RWPE1 (cell line): ENCODE measurements at regions not wholly inside any gene's neighbourhood (a gene's known extent, or its start where the extent isn't known, plus 50 kb on each side); places are given as distances from the start of the nearest gene placed in this dataset.

Source experiments
- CTCF ChIA-PET: fragments of 350-600 bp; sonication (Branson Sonifier 250); formaldehyde crosslinking; extraction: SDS; loops from one replicate; lab custom pipeline; 2021; lab: Yijun Ruan, JAX
- POLR2A ChIA-PET: fragments of 400-600 bp; formaldehyde crosslinking; extraction: SDS; loops from one replicate; lab custom pipeline; 2020; ENCODE audit warnings: antibody characterized with exemption; ENCODE audit not compliant: low non-redundant PET; lab: Yijun Ruan, JAX
- DNase-seq: peaks from one replicate; pipeline ENCODE4 v3.0.0; 2012; ENCODE audit warnings: low spot score
- H3K27ac ChIP-seq: fragments of 450-650 bp; 2 replicates; pipeline ENCODE4 v1.5.1; 2017
- CTCF ChIP-seq: fragments of 450-650 bp; conservative IDR thresholded peaks from 2 replicates; pipeline ENCODE4 v1.5.1; 2017; ENCODE audit warnings: low read depth, mild to moderate bottlenecking

GRCh38 chr10:107422681-107423080, 258.2 kb upstream of the SORCS1 start:
- POLR2A ChIA-PET: no interaction called here
- CTCF ChIA-PET: no interaction called here
- no peak for DNase-seq
- no peak overlapping the region for H3K27ac ChIP-seq
- no peak for TF ChIP-seq CTCF

- no peak overlapping the region for H3K27ac ChIP-seq
- no peak for TF ChIP-seq CTCF
- CTCF ChIA-PET: no interaction called here
- DNase-seq: no peak
- POLR2A ChIA-PET: no interaction called here
Measured at GRCh38 chr10:107420196-107420595, 255.7 kb upstream of the SORCS1 start.

- no peak for TF ChIP-seq CTCF
Measured at GRCh38 chr10:107418085-107418806, 253.7 kb upstream of the SORCS1 start.

GRCh38 chr10:107417446-107417845, 252.9 kb upstream of the SORCS1 start:
- TF ChIP-seq CTCF: no peak
- no peak for DNase-seq
- CTCF ChIA-PET: interaction anchor here (0.6 kb wide), 1 partner anchor 37 kb away, joined by 3 read pairs; no protein-coding TSS in a partner anchor
- POLR2A ChIA-PET: no interaction called here
- H3K27ac ChIP-seq: no peak overlapping the region

More at GRCh38 chr10:107418085-107418806, 253.7 kb upstream of the SORCS1 start:
- no peak overlapping the region for H3K27ac ChIP-seq
- POLR2A ChIA-PET: no interaction called here
- no peak for DNase-seq
- CTCF ChIA-PET: no interaction called here

GRCh38 chr10:107415446-107415845, 250.9 kb upstream of the SORCS1 start:
- H3K27ac ChIP-seq: no peak overlapping the region
- DNase-seq: no peak
- no peak for TF ChIP-seq CTCF
- CTCF ChIA-PET: no interaction called here
- POLR2A ChIA-PET: no interaction called here

- POLR2A ChIA-PET: no interaction called here
- DNase-seq: no peak
- CTCF ChIA-PET: no interaction called here
- no peak overlapping the region for H3K27ac ChIP-seq
- TF ChIP-seq CTCF: no peak
Measured at GRCh38 chr10:107413971-107414370, 249.5 kb upstream of the SORCS1 start.
